WTC11 (cell line): ENCODE measurements at regions not wholly inside any gene's neighbourhood (a gene's known extent, or its start where the extent isn't known, plus 50 kb on each side); places are given as distances from the start of the nearest gene placed in this dataset.

Experiments used
- ATAC-seq: fragments of 200-7000 bp; cut with Tn5 transposase; 2 replicates; pipeline ENCODE4 v1.10.0; 2021; ENCODE audit warnings: mild to moderate bottlenecking, moderate library complexity
- CTCF ChIA-PET: fragments of 300-600 bp; sonication (Branson Sonifier 250); formaldehyde crosslinking; loops from one replicate; lab custom pipeline; 2021; ENCODE audit warnings: antibody characterized with exemption; lab: Charles Lee
- POLR2A ChIA-PET: fragments of 350-600 bp; sonication (Branson Sonifier 250); formaldehyde crosslinking; loops from one replicate; lab custom pipeline; 2021; ENCODE audit warnings: antibody characterized with exemption; lab: Charles Lee
- DNase-seq: peaks from one replicate; pipeline ENCODE4 v3.0.0; 2021; ENCODE audit warnings: low spot score
- H3K27ac Mint-ChIP-seq: 2 replicates; pipeline ENCODE4 v1.8.0; 2021; ENCODE audit warnings: mixed read lengths
- H3K27me3 Mint-ChIP-seq: 2 replicates; pipeline ENCODE4 v1.8.0; 2021; ENCODE audit warnings: low read depth, mild to moderate bottlenecking, moderate library complexity, mixed read lengths
- H3K36me3 Mint-ChIP-seq: 2 replicates; pipeline ENCODE4 v1.8.0; 2021; ENCODE audit warnings: mixed read lengths
- H3K4me1 Mint-ChIP-seq: 2 replicates; pipeline ENCODE4 v1.8.0; 2022; ENCODE audit warnings: mixed read lengths
- H3K4me3 Mint-ChIP-seq: 2 replicates; pipeline ENCODE4 v1.8.0; 2021; ENCODE audit warnings: mild to moderate bottlenecking, moderate library complexity, mixed read lengths
- H3K9me3 Mint-ChIP-seq: 2 replicates; pipeline ENCODE4 v1.8.0; 2021; ENCODE audit warnings: mixed read lengths
- CBFB ChIP-seq: sonication (generic); formaldehyde crosslinking; IDR thresholded peaks from 2 replicates; pipeline ENCODE4 v1.8.1; 2022; ENCODE audit warnings: mild to moderate bottlenecking, low read depth, missing genetic modification reagents
- ELF4 ChIP-seq: sonication (generic); formaldehyde crosslinking; IDR thresholded peaks from 2 replicates; pipeline ENCODE4 v1.8.1; 2022; ENCODE audit warnings: low read depth, mild to moderate bottlenecking, moderate library complexity, missing genetic modification reagents
- GTF2I ChIP-seq: fragments of 250-450 bp; sonication (Bioruptor Pico); conservative IDR thresholded peaks from 2 replicates; pipeline ENCODE4 v1.4.0; 2021; ENCODE audit warnings: mild to moderate bottlenecking
- JAZF1 ChIP-seq: fragments of 250-450 bp; sonication (Bioruptor Pico); IDR thresholded peaks from 2 replicates; pipeline ENCODE4 v1.9.0; 2021; ENCODE audit warnings: moderate library complexity, mild to moderate bottlenecking, inconsistent platforms
- MXD4 ChIP-seq: fragments of 250-450 bp; sonication (Bioruptor Pico); IDR thresholded peaks from 2 replicates; pipeline ENCODE4 v1.8.0; 2021; ENCODE audit warnings: mild to moderate bottlenecking, moderate library complexity, borderline replicate concordance
- NR1H2 ChIP-seq: sonication (generic); formaldehyde crosslinking; IDR thresholded peaks from 2 replicates; pipeline ENCODE4 v1.9.0; 2021; ENCODE audit warnings: mild to moderate bottlenecking, moderate library complexity, missing genetic modification reagents
- OVOL2 ChIP-seq: fragments of 250-450 bp; sonication (Bioruptor Pico); IDR thresholded peaks from 2 replicates; pipeline ENCODE4 v1.9.0; 2021; ENCODE audit warnings: mild to moderate bottlenecking, borderline replicate concordance
- RELA ChIP-seq: sonication (generic); formaldehyde crosslinking; IDR thresholded peaks from 2 replicates; pipeline ENCODE4 v1.8.1; 2022; ENCODE audit warnings: missing genetic modification reagents, mild to moderate bottlenecking, borderline replicate concordance
- ZNF121 ChIP-seq: sonication (generic); formaldehyde crosslinking; IDR thresholded peaks from 2 replicates; pipeline ENCODE4 v1.8.0; 2023; ENCODE audit warnings: missing genetic modification reagents
- ZNF396 ChIP-seq: fragments of 250-450 bp; sonication (Bioruptor Pico); IDR thresholded peaks from 2 replicates; pipeline ENCODE4 v1.8.0; 2021; ENCODE audit warnings: mild to moderate bottlenecking, moderate library complexity, borderline replicate concordance
- ZNF416 ChIP-seq: fragments of 250-450 bp; sonication (Bioruptor Pico); IDR thresholded peaks from 2 replicates; pipeline ENCODE4 v1.9.0; 2021; ENCODE audit warnings: mild to moderate bottlenecking, inconsistent platforms
- TF ChIP-seq, protein P1 (sequence below): sonication (generic); formaldehyde crosslinking; IDR thresholded peaks from 2 replicates; pipeline ENCODE4 v1.8.1; 2023; ENCODE audit warnings: mild to moderate bottlenecking, missing genetic modification reagents
- TF ChIP-seq, protein P2 (sequence below): sonication (generic); formaldehyde crosslinking; IDR thresholded peaks from 2 replicates; pipeline ENCODE4 v1.8.1; 2023; ENCODE audit warnings: mild to moderate bottlenecking, missing genetic modification reagents
- TF ChIP-seq, protein P3 (sequence below): sonication (generic); formaldehyde crosslinking; IDR thresholded peaks from 2 replicates; pipeline ENCODE4 v1.8.1; 2022; ENCODE audit warnings: mild to moderate bottlenecking, moderate library complexity, missing genetic modification reagents
- TF ChIP-seq, protein P4 (sequence below): sonication (generic); formaldehyde crosslinking; IDR thresholded peaks from 2 replicates; pipeline ENCODE4 v1.8.0; 2022; ENCODE audit warnings: missing genetic modification reagents
- TF ChIP-seq, protein P5 (sequence below): sonication (generic); formaldehyde crosslinking; IDR thresholded peaks from 2 replicates; pipeline ENCODE4 v1.8.1; 2022; ENCODE audit warnings: mild to moderate bottlenecking, missing genetic modification reagents, moderate library complexity, borderline replicate concordance

DNA sequence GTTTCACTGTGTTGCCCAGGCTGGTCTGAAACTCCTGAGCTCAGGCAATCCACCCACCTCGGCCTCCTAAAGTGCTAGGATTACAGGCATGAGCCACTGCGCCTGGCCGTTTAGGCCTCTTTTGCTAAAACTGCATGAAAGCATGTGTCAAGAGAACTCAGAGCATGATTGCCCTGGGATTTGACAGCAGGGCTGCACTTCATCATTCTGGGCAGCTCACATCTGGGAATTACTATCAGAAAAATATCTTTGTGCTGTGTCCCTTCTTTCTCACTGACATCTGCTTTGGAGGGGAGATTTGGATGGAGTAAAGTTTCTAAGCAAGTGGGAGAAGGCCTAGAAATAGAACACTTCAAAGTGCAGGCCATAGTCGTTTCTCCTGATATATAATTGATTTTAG lies 59.6 kb upstream of the EIF2S2 start:
- no peaks in the 10 kb centered on the region for H3K9me3 Mint-ChIP-seq
- CTCF ChIA-PET: interaction anchor here (0.9 to 1.5 kb wide), 2 partner anchors 19 to 386 kb away, joined by 3 to 6 read pairs; partner anchors contain the start of gene MAP1LC3A

DNA sequence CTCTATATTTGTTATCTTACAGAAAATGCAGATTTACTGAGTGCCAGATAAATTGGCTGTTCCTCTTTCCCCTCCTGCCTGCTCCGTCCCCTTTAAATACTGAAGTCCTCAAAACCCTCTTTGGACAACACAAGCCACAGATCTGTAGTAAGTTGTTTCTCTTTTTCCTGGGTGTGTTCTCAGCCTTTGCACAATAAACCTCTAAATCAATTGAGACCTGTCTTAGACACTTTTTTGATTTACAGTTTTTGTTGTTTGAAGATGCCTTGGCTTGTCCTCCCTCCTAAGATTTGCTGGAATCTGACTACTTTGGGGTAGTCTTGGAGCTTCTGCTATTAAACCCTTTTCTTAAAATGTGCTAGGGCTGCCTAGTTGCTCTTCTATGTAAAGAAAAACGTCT lies 60.9 kb upstream of the EIF2S2 start:
- no peaks in the 10 kb centered on the region for H3K36me3 Mint-ChIP-seq
- POLR2A ChIA-PET: no interaction called here
- no peaks in the 10 kb centered on the region for H3K27me3 Mint-ChIP-seq
- ATAC-seq (no peak), DNase-seq (no peak)
- H3K4me3 Mint-ChIP-seq: no peak overlapping the region
- no peaks in the 10 kb centered on the region for H3K9me3 Mint-ChIP-seq
- TF ChIP-seq, protein P1, sequence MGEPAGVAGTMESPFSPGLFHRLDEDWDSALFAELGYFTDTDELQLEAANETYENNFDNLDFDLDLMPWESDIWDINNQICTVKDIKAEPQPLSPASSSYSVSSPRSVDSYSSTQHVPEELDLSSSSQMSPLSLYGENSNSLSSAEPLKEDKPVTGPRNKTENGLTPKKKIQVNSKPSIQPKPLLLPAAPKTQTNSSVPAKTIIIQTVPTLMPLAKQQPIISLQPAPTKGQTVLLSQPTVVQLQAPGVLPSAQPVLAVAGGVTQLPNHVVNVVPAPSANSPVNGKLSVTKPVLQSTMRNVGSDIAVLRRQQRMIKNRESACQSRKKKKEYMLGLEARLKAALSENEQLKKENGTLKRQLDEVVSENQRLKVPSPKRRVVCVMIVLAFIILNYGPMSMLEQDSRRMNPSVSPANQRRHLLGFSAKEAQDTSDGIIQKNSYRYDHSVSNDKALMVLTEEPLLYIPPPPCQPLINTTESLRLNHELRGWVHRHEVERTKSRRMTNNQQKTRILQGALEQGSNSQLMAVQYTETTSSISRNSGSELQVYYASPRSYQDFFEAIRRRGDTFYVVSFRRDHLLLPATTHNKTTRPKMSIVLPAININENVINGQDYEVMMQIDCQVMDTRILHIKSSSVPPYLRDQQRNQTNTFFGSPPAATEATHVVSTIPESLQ (CRISPR knock-in tag): no peak
- TF ChIP-seq ZNF396 (CRISPR knock-in tag): no peak
- no peaks in the 10 kb centered on the region for H3K4me1 Mint-ChIP-seq
- H3K27ac Mint-ChIP-seq: no peak overlapping the region
- CTCF ChIA-PET: no interaction called here

More for the DNA sequence above, 59.6 kb upstream of the EIF2S2 start:
- H3K27me3 Mint-ChIP-seq: no peaks in the 10 kb centered on the region
- POLR2A ChIA-PET: no interaction called here
- H3K4me3 Mint-ChIP-seq: no peak overlapping the region
- DNase-seq: no peak
- H3K27ac Mint-ChIP-seq: no peak overlapping the region
- H3K36me3 Mint-ChIP-seq: no peaks in the 10 kb centered on the region
- H3K4me1 Mint-ChIP-seq: no peaks in the 10 kb centered on the region
- TF ChIP-seq OVOL2 (CRISPR knock-in tag): no peak
- no peak for TF ChIP-seq RELA (CRISPR knock-in tag)
- no peak for TF ChIP-seq MXD4 (CRISPR knock-in tag)
- TF ChIP-seq, protein P2, sequence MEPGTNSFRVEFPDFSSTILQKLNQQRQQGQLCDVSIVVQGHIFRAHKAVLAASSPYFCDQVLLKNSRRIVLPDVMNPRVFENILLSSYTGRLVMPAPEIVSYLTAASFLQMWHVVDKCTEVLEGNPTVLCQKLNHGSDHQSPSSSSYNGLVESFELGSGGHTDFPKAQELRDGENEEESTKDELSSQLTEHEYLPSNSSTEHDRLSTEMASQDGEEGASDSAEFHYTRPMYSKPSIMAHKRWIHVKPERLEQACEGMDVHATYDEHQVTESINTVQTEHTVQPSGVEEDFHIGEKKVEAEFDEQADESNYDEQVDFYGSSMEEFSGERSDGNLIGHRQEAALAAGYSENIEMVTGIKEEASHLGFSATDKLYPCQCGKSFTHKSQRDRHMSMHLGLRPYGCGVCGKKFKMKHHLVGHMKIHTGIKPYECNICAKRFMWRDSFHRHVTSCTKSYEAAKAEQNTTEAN (CRISPR knock-in tag): no peak
- TF ChIP-seq, protein P3, sequence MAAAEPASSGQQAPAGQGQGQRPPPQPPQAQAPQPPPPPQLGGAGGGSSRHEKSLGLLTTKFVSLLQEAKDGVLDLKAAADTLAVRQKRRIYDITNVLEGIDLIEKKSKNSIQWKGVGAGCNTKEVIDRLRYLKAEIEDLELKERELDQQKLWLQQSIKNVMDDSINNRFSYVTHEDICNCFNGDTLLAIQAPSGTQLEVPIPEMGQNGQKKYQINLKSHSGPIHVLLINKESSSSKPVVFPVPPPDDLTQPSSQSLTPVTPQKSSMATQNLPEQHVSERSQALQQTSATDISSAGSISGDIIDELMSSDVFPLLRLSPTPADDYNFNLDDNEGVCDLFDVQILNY (CRISPR knock-in tag): no peak
- TF ChIP-seq JAZF1 (CRISPR knock-in tag): no peak
- no peak for TF ChIP-seq GTF2I (CRISPR knock-in tag)
- no peak for TF ChIP-seq ZNF121 (CRISPR knock-in tag)
- TF ChIP-seq ZNF416 (CRISPR knock-in tag): no peak
- TF ChIP-seq, protein P4, sequence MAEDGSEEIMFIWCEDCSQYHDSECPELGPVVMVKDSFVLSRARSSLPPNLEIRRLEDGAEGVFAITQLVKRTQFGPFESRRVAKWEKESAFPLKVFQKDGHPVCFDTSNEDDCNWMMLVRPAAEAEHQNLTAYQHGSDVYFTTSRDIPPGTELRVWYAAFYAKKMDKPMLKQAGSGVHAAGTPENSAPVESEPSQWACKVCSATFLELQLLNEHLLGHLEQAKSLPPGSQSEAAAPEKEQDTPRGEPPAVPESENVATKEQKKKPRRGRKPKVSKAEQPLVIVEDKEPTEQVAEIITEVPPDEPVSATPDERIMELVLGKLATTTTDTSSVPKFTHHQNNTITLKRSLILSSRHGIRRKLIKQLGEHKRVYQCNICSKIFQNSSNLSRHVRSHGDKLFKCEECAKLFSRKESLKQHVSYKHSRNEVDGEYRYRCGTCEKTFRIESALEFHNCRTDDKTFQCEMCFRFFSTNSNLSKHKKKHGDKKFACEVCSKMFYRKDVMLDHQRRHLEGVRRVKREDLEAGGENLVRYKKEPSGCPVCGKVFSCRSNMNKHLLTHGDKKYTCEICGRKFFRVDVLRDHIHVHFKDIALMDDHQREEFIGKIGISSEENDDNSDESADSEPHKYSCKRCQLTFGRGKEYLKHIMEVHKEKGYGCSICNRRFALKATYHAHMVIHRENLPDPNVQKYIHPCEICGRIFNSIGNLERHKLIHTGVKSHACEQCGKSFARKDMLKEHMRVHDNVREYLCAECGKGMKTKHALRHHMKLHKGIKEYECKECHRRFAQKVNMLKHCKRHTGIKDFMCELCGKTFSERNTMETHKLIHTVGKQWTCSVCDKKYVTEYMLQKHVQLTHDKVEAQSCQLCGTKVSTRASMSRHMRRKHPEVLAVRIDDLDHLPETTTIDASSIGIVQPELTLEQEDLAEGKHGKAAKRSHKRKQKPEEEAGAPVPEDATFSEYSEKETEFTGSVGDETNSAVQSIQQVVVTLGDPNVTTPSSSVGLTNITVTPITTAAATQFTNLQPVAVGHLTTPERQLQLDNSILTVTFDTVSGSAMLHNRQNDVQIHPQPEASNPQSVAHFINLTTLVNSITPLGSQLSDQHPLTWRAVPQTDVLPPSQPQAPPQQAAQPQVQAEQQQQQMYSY (CRISPR knock-in tag): no peak
- TF ChIP-seq ELF4 (CRISPR knock-in tag): no peak
- TF ChIP-seq NR1H2: no peak
- TF ChIP-seq, protein P5, sequence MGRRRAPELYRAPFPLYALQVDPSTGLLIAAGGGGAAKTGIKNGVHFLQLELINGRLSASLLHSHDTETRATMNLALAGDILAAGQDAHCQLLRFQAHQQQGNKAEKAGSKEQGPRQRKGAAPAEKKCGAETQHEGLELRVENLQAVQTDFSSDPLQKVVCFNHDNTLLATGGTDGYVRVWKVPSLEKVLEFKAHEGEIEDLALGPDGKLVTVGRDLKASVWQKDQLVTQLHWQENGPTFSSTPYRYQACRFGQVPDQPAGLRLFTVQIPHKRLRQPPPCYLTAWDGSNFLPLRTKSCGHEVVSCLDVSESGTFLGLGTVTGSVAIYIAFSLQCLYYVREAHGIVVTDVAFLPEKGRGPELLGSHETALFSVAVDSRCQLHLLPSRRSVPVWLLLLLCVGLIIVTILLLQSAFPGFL (CRISPR knock-in tag): no peak
- no peak for TF ChIP-seq CBFB
- ATAC-seq: no peak
